GM21619 (cell line): ENCODE measurements at regions not wholly inside any gene's neighbourhood (a gene's known extent, or its start where the extent isn't known, plus 50 kb on each side); places are given as distances from the start of the nearest gene placed in this dataset.
"Not testable (repeated sequence)": the region's sequence is repeated elsewhere in the genome, so short reads cannot be mapped to it uniquely, and the experiment has no call there.

Experiments
- ATAC-seq: cut with Tn5 transposase; IDR thresholded peaks from one replicate; pipeline ENCODE4 v1.9.1; 2021; ENCODE audit not compliant: unreplicated experiment

DNA sequence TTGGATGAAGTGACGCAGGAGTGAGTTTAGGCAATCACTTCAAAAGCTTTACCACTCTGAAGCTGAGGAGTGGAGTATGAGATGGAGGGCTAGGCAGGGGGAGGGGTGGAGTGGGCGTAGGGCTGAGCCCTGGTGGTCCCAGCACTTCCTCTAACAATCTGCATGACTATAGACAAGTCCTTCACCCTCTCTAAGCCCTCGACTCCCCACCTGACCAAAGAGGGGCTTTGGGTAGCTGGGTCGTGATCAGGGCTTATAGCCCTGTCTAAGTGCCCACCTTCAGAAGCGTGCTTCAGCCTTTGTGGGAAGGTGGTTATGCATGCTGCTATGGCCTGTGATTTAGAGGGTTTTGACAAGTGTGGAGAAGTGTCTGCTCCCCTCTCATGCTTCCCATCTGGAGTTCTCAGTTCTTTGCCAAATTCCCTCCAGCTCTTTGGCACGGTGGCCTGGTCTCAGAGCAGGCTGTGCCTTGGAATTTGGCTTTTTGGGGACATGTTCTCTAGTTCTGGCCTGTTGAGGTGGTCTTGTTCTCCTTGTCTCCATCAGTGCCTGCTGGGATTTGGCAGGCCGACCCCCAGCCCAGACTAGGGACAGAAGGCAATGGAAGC lies 53.0 kb downstream of the ACTBL2 start:
- ATAC-seq = no peak

DNA sequence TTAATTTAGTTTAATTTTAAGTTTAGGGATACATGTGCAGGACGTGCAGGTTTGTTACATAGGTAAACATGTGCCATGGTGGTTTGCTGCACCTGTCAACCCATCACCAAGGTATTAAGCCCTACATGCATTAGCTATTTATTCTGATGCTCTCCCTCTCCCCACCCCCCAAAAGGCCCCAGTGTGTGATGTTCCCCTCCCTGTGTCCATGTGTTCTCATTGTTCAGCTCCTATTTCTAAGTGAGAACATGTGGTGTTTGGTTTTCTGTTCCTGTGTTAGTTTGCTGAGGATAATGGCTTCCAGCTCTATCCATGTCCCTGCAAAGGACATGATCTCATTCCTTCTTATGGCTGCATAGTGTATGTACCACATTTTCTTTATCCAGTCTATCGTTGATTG lies 53.6 kb downstream of the ACTBL2 start:
- ATAC-seq = not testable (repeated sequence)

DNA sequence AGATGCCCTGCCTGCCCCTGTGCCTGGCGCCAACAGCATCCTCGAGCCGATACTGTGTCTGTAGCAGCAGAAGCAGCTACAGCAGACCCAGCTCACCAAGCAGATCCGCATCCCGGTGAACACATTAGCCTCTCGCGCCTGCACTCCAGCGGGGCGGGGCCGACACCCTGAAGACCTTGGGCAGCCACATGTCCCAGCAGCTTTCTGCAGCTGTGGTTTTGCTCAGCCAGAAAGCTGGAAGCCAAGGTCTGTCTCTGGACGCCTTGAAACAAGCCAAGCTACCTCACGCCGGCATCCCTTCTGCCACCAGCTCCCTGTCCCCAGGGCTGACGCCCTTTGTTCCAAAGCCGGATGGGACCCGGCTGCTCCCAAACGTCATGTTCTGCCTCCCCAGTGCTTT lies 59.6 kb downstream of the ACTBL2 start:
- no peak for ATAC-seq

DNA sequence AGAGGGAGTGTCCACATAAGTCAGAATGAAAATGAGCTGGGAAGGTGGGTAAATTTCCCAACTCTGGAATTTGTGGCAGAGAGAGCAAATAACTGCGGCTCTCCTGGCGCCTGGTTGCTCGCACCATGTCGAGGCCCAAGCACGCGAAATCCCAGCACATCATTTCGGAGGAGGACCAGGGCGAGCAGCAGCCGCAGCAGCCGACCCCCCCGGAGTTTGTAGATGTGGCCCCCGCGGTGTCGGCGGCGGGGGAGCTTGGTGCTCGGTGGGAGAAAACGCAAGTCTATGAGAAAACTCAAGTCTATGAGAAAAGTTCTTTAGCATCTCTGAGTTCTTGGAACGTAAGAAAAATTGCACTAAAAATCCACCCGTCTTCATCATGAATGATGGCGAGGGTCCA lies 60.3 kb downstream of the ACTBL2 start:
- no peak for ATAC-seq

DNA sequence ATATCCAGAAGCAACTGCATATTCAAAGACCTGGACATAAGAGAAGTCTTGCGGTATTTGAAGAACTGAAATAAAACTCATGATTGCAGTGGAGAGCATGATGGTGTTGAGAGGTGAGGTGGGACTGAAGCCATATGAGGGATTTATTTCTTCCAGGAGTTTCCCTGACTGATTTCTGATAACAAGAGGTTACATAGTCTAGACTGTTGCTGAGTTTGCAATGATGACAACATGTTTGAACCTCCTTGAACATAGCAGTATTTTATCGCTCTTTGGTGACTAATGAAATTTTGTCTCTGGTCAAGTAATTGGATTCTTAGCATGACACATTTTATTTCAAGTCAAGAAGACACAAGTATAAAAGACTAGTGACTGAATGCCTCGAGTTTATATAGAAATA lies 61.8 kb downstream of the ACTBL2 start:
- no peak for ATAC-seq

DNA sequence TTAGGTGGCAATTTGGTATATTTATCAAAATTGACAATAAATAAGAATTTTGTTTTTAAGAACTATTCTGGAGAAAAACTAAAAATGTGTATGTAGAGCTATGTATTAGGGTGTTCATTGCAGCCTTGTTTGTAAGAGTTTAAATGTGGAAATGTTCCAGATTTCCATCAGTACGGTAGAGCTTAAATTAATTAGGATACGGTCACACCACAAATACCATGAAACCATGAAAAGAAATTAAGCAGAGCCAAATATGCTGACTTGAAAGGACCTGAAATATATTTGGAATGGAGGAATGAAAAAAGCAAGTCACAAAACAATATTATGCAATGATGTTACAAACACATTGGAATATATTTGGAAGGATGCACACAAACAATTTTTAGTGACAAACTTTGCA lies 64.6 kb downstream of the ACTBL2 start:
- ATAC-seq = no peak

DNA sequence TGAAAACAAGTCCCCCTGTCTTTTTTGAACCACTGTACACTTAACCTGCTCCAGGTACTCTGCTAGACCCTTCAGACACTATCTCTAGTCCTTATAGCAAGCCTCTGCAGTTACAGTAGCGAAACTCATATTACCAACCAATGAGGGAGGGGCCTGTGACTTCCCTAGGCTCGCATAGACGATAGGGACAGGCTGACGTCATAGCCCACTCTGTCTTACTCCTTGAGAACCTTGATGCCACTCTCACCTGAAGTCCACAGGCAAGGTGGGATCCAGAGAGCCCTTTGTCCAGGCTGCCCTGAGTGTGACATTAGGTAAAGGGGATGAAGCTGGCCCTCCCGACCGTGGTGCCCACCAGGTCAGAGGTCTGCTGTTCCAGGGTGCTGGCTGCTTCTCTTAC lies 65.3 kb downstream of the ACTBL2 start:
- ATAC-seq = no peak

DNA sequence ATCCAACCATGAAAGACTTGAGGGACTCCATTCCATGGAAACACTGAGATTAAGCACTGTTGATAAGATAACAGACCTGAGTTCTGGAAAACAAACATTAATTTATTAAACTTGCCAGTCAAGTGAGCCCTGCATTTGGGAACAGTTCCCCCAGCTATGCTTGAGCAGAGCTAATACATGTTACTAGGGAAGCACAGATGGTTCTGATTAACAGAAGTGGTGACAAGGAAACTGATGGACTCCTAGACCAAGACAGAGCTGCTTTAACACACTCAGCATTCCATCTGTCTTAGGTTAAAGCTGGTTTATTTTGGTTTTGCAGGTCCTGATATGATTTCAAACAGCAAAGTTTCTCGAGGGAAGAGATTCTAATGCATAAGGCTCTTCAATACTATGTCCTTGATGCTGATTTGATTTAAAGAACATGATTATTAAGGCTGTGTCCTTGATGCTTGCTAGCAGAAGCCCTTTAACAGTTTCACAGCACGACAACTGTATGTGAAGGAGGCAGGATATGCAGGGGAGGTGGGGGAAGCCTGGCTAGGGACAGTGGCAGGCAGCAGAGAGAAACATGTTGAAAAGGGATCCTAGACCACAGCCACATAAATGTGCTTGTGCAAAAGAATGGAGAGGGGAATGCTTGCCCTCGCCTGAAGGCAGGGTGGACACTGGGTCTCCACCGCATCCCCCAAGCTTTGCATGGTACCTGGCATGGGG lies 66.2 kb downstream of the ACTBL2 start:
- ATAC-seq = no peak

DNA sequence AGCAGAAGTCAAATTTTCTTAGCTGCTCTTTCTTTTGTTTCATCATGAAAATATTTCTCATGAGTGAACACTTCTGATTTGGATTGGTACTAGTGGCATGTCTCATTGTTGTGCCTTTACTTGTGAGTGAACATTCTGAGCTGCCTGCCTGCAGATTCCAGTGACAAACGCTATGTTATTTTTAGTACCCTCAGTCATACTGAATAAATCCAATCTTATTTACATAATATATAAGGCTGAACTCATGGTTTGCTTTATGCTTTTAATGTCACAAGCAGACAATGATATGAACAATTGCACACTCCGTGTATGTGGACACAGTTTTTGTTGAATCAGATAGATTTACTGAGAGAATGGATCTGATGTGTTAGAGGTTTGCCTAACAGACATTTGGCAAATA lies 67.8 kb downstream of the ACTBL2 start:
- no peak for ATAC-seq

DNA sequence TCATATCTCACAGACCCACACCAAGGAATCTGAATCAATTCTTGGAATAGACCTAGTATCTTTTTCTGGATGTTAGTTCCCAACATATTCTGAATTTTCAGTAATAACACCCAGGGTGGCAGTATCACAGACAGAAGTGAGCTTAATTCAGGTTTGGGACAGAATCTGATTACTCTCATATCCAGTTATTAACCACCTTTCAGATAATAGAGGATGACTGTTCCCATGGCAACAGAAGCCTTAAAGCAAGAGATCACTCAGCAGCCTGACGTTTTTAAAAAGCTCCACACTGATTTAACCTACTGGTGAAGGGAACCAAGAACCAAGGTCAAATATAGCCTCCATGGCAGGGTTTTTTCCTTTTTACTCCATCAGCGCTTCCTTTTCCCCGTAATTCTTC lies 68.4 kb downstream of the ACTBL2 start:
- ATAC-seq = no peak

DNA sequence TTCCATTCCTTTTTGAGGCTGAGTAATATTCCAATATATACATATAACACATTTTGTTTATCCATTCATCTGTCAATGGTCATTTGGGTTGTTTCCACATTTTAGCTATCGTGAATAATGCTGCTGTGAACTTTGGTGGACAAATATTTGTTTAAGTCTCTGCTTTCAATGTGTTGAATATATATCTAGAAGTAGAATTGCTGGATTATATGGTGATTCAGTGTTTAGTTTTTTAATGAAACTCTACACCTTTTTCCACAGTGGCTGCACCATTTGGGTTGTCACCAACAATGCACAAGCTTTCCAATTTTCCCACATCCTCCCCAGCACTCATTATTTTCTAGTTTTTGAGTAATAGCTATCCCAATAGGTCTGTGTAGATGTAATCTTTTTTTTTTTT lies 69.5 kb downstream of the ACTBL2 start:
- ATAC-seq = no peak

DNA sequence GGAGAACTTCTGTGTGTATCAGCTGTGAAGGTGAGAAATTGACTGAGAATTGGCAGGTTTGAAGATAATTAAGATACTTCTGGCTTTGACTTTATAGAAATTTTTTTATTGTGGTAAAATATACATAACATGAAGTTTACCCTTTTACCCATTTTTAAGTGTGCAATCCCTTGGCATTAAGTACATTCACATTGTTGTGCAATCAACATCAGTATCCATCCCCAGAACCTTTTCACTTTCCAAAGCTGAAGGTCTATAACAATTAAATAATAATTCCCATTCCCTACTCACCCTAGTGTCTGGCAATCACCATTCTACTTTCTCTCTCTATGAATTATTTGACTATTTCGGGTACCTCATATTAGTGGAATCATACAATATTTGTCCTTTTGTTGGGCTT lies 69.9 kb downstream of the ACTBL2 start:
- ATAC-seq = no peak

DNA sequence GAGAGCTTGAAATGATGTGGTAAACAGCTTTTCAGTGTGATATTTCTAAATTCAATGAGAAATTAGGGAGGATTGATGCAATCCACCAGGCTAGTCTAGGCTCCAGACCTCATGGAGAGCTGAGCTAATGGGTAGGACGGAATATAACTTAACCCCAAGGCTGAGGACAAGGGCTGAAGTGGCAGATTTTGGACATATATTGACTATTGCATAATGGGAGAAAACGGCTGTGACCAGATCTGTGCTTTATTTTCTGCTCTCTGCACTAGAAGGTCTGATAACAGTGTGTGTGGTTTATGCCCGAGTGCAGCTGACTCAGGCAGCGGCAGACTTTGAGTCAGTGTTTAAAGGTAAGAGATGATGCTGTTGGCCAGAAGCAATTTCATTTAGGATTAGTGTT lies 70.6 kb downstream of the ACTBL2 start:
- no peak for ATAC-seq

DNA sequence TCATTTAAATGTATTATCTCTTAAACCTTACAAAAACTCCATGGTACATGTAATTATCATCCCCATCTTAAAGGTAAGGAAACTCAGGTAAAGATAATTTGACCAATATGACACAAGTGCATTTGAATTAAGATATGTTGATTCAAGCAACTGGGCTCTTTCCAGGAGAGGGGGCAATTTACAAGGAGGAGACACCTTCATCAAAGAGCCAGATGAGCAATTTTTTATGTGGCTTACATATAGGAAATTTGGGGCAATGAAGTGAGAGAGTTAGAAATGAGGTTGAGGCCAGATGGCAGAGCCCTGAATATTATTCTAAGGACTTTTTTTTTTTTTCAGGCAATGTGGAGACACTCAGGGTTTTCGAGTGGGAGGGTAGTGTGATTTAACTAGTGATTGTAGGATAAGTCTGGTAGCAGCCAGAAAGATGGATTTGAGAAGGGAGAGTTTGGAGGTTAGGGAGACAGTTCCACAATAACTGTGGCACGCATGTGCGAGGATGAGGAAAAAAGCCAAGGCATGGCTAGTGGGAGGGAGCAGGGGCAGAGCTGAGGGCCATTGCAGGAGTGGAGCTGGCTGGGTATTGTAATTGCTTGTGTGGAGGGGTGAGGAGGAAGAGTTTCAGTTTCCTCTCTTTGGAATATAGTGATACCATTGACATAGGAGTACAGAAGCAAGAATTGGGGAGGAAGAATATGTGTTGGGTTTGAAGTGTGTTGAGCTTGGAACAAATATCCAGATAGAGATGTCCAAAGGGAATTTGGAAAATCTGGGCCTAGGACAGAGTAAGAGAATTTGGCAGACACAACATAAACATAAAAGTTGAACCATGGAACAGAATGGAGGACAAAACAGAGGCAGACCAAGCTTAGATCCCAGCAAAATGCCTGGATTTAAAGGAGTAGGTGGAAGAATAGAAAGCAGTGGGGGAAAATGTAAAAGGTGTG lies 72.0 kb downstream of the ACTBL2 start:
- no peak for ATAC-seq

DNA sequence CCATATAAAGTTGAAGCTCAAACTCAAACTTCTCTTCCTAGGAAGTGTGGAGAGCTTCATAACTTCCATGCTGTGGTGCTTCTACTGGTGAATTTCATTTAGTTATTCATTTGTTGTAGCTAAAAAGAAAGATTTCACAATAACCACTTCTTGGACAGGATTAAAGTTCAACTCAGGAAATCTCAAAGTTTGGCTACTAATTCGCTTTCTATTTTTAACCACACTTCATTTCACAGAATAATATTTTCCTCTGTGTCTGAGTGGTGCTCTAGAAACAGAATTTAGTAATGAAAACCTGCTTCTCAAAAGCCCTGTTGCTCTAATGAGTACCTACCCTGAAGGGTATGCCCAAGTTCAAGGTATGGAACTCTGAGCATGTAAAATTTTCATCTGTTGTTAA lies 73.9 kb downstream of the ACTBL2 start:
- ATAC-seq = no peak

DNA sequence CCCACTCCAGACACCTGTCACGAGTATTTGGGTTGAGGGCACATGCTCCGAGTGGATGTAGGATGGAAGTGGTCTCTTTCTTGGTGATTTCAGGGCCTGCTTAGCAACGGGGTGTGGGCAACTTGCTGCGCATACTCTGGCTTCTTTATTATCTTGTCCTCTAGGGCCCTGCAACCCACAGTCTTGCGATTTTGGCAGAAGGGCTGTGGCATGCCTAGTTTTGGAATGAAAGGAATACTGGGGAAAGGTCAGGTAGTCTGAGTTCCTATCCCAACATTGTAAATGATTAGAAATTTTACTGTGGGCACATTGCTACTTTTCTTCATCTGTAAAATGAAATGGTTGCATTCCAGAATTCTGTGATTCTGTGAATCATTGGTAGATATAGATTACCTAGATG lies 74.3 kb downstream of the ACTBL2 start:
- ATAC-seq = no peak

DNA sequence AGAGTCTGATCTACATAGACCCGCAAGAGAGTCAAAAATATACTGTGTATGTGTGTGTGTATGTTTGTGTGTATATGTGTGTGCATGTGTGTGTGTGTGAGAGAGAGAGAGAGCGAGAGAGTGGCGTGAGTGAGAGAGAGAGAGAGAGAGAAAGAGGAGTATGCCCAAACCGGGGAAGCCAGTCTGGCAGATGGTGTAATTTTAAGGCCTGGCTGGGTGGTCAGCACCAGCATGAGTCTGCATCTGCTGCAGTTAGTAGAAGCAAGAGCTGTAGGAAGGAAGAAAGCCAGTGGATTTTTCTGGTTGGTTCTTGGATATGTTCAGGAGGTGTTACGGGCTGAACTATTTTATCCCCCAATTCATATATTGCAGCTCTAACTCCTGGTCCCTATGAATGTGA lies 75.2 kb downstream of the ACTBL2 start:
- ATAC-seq = no peak

DNA sequence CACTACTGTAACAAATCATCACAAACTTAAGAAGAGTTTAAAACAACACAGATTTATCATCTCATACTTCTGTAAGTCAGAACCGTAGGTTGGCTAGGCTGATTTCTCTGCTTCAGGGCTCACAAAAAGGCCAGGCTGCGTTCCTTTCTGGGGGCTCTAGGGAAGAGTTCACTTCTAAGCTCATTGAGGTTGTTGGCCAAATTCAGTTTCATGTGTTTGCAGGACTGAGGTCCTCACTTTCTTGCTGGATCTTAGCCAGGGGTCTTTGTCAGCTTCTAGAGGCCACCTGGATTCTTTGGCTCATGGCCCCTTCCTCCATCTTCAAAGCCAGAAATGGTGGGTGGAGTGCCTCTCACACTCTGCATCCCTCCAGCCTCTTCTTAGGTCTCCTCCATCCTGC lies 76.0 kb downstream of the ACTBL2 start:
- no peak for ATAC-seq

DNA sequence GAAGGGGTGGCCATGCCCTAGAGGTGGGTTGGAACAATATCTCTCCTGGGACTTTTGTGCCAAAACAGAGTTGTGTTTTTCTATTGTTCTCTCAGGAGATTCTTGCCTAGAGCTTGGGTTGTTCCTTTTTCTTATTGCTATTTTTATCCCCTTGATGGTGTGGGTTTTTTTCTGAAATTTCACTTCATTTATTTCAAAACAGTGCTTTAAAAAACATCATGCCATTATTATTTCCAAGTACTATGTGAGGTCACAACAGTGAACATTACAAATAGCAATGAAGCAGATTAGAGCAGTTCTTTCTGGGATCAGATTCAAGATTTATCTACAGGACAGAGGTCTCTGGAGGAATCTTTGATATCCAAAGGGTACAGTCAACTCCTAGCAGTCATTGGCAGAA lies 76.6 kb downstream of the ACTBL2 start:
- ATAC-seq = no peak

DNA sequence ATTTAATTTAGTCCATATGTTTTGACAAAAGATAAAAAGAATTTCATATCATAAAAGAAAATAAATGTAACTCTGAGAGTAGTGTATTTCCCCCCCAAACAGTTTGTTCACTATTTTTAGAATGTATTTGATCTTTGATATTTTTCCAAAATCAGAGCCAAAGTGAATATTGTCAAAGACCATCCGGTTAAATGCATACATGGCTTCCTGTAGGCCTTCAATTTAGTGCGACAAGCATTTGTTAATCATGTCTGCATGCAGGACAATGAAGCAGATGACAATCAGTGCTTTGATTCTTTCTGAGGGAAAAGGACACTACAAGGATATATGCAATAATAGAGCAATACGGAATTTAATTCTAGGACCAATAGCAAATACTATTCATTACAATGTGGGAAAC lies 79.8 kb downstream of the ACTBL2 start:
- no peak for ATAC-seq

DNA sequence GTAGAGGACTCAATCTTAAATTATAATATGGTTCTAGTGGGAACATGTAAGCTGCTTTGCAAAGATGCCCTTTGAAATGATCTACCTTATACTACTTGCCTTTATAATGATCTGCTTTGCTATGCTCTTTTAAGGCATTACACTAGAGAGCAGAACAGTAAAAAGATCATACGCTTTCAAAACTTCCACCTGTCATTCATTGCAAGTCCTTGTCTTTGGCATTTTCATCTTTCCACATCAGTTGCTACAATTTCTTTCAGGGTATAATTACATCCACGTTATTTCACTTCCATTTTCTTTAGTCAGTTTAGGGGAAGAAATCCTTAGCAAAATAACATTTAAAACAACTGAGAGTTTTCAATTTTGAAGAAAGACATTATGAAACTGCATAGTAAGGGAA lies 80.3 kb downstream of the ACTBL2 start:
- no peak for ATAC-seq
